Neural progenitor cell (in vitro differentiated cells): ENCODE measurements at regions not wholly inside any gene's neighbourhood (a gene's known extent, or its start where the extent isn't known, plus 50 kb on each side); places are given as distances from the start of the nearest gene placed in this dataset.

Experiments
- CTCF ChIP-seq: fragments of 200-600 bp; sonication (generic); IDR thresholded peaks from 2 replicates; pipeline ENCODE4 v1.5.1; 2017; ENCODE audit warnings: antibody characterized with exemption, mild to moderate bottlenecking
- EZH2 ChIP-seq: fragments of 200-600 bp; sonication (generic); IDR thresholded peaks from 2 replicates; pipeline ENCODE4 v1.6.1; 2017; ENCODE audit warnings: antibody characterized with exemption, mild to moderate bottlenecking, moderate library complexity
- EZH2phosphoT487 ChIP-seq: fragments of 200-600 bp; sonication (generic); IDR thresholded peaks from 2 replicates; pipeline ENCODE4 v1.6.1; 2017; ENCODE audit warnings: antibody characterized with exemption

- no peak for TF ChIP-seq CTCF
- no peak for TF ChIP-seq EZH2phosphoT487
- no peak for TF ChIP-seq EZH2
Observed at GRCh38 chrX:28311466-28311865, 275.8 kb upstream of the IL1RAPL1 start.
